Neural crest cell (in vitro differentiated cells): ENCODE measurements at regions not wholly inside any gene's neighbourhood (a gene's known extent, or its start where the extent isn't known, plus 50 kb on each side); places are given as distances from the start of the nearest gene placed in this dataset.
A peak's percentile ranks its signal among the peaks of the same experiment; 100 is the strongest.

ENCODE experiments used
- DNase-seq: peaks from one replicate; pipeline ENCODE4 v3.0.0; 2021; ENCODE audit warnings: low read depth, mixed read lengths, low spot score
- H3K27ac Mint-ChIP-seq: one replicate; pipeline ENCODE4 v1.8.0; 2021; ENCODE audit warnings: mild to moderate bottlenecking, mixed read lengths; ENCODE audit not compliant: unreplicated experiment
- H3K27me3 Mint-ChIP-seq: 2 replicates; pipeline ENCODE4 v1.8.0; 2021; ENCODE audit warnings: low read depth, mild to moderate bottlenecking, mixed read lengths
- H3K36me3 Mint-ChIP-seq: 2 replicates; pipeline ENCODE4 v1.8.0; 2021; ENCODE audit warnings: low read depth, mild to moderate bottlenecking, mixed read lengths
- H3K4me1 Mint-ChIP-seq: 2 replicates; pipeline ENCODE4 v1.8.0; 2021; ENCODE audit warnings: mixed read lengths
- H3K4me3 Mint-ChIP-seq: one replicate; pipeline ENCODE4 v1.8.0; 2021; ENCODE audit warnings: mild to moderate bottlenecking, mixed read lengths
- H3K9me3 Mint-ChIP-seq: 2 replicates; pipeline ENCODE4 v1.8.0; 2021; ENCODE audit warnings: mixed read lengths
- TF ChIP-seq, protein P1 (sequence below): fragments of 200-600 bp; sonication (generic); conservative IDR thresholded peaks from 2 replicates; pipeline ENCODE4 v1.5.0; 2021; ENCODE audit warnings: antibody characterized with exemption, mild to moderate bottlenecking

DNA sequence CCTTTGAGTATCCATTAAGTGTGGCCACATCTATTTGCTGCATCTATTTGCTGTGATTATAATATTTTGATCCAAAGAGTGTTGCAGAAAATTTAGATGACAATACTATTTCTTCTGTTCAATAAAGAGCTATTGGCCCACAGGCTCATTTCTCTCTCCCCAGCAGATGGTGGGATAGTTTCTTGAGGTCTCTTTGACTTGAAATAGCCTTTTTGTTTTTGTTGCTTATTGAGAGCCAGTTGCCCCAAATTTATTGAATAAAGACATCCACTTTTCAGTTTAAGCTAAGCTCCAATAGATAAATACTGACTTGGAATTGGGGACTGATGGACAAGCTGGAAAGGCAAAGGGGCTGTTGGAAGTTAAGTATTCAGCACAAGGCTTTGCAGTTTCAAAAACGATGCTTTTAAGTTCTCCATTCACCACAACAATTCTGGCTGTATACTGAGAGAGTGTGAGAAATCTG is 290.1 kb upstream of the MPDZ start:
- Mint-ChIP-seq H3K36me3 (no peaks in the 10 kb centered on the region), H3K27ac (no peak overlapping the region), H3K4me3 (peak overlapping the region; percentile 75), H3K27me3 (no peaks in the 10 kb centered on the region), H3K4me1 (peaks cover 24% of the 10 kb centered on the region), H3K9me3 (peaks cover 9% of the 10 kb centered on the region)
- TF ChIP-seq, protein P1, sequence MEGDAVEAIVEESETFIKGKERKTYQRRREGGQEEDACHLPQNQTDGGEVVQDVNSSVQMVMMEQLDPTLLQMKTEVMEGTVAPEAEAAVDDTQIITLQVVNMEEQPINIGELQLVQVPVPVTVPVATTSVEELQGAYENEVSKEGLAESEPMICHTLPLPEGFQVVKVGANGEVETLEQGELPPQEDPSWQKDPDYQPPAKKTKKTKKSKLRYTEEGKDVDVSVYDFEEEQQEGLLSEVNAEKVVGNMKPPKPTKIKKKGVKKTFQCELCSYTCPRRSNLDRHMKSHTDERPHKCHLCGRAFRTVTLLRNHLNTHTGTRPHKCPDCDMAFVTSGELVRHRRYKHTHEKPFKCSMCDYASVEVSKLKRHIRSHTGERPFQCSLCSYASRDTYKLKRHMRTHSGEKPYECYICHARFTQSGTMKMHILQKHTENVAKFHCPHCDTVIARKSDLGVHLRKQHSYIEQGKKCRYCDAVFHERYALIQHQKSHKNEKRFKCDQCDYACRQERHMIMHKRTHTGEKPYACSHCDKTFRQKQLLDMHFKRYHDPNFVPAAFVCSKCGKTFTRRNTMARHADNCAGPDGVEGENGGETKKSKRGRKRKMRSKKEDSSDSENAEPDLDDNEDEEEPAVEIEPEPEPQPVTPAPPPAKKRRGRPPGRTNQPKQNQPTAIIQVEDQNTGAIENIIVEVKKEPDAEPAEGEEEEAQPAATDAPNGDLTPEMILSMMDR = no peak
- no peak for DNase-seq

DNA sequence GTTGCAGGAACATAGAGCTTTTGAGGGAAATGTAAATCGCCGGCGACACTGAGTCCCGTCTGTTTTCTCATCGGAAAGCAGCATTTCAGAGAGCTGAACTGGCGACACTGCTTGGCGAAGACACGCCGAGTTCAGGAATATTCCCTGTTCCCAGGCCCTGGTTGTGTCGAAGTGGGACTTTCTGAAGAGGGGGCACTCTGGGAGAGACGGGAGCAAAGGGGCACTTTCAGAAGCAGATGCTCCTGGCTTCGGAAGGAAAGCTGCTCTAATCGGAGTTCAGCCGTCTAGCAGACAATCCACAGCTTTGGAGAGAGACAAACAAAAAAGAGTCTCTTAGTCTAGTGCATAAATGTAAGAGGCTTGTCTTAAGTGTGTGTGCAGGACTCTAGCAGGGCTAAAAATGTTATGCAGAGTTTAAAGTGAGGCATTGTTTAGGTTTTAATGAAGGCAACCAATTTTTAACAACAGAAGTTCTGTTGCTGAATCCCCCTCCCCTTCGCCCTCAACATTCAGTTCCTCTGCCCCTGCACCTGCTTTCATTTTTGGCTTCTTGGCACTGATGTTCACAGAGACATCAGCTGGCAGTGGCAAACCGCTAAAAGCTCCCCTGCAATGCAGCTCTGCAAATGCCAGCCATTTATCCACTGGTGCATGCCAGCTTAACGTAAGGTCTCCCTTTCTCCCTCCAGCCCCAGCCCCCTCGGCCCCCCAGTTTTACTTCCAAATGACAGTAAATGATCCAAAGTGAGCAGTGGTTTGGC is 289.5 kb upstream of the MPDZ start:
- Mint-ChIP-seq H3K27me3 (no peaks in the 10 kb centered on the region), H3K27ac (peak overlapping the region; percentile 91), H3K9me3 (peaks cover 3% of the 10 kb centered on the region), H3K4me3 (peak overlapping the region; percentile 75), H3K36me3 (no peaks in the 10 kb centered on the region), H3K4me1 (peaks cover 24% of the 10 kb centered on the region)
- DNase-seq = peak; percentile 2
- TF ChIP-seq, protein P1 = no peak

DNA sequence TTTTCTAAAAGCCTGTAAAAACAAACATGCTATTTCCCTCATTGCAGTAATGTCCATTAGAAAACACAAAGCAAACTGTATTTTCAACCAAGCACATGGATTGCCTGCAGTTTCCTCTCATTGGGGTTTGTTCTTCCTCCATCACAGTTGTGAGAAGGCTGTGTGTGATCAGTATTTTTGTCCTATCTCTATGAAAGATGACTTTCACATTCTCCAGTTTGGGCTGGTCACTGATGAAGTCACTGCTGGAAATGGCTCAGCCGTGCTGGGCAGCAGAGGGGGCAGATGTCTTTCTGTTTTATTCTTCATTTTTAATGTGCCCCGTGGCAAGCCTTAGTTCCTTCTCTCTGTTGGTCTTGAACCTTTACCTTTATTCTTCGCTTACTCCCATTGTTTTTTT is 288.9 kb upstream of the MPDZ start:
- no peaks in the 10 kb centered on the region for H3K36me3 Mint-ChIP-seq
- no peaks in the 10 kb centered on the region for H3K9me3 Mint-ChIP-seq
- peak; percentile 2 for DNase-seq
- peak overlapping the region; percentile 75 for H3K4me3 Mint-ChIP-seq
- TF ChIP-seq, protein P1 = no peak
- H3K27ac Mint-ChIP-seq = peak overlapping the region; percentile 91
- peaks cover 24% of the 10 kb centered on the region for H3K4me1 Mint-ChIP-seq
- no peaks in the 10 kb centered on the region for H3K27me3 Mint-ChIP-seq

DNA sequence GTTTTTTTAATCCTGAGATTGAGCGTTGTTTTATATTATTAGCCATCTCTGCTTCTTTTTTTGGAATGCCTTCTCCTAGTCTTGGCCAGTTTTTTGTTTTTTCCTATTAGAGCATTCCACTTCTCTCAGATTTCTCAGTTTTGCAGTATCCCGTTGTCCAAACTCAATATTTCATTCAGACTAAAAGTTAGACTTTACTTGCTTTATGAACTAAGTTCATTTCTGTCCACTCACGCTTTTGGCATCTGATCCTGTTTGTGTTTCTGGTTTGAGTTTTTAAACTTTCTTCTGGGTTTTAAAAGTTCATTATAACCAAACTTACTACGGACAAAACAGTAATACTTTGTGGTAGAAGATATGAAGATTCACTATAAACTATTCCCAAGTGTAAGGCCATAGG is 288.3 kb upstream of the MPDZ start:
- no peaks in the 10 kb centered on the region for H3K9me3 Mint-ChIP-seq

DNA sequence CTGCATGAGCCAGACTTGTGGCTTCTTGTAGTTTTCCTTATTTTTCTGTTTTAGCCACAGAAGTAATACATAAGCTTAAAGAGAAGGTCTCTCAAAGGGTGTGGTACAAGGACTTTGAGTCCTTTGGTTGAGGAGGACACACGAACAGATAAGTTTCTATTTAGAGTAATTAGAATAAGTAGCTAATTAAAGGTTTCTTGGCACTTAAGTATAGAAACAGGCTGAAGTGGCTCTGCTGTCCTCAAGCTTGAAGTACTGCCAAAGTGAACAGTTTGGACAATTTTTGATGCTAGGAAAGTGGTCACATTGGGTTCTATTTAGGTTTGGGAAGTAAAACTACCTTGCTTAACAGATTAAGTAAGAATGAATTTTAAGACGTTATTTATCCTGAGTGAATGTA is 278.3 kb upstream of the MPDZ start:
- DNase-seq = no peak
- Mint-ChIP-seq H3K4me1 (peaks cover 19% of the 10 kb centered on the region), H3K4me3 (no peak overlapping the region), H3K27ac (no peak overlapping the region), H3K9me3 (no peaks in the 10 kb centered on the region), H3K36me3 (no peaks in the 10 kb centered on the region), H3K27me3 (no peaks in the 10 kb centered on the region)
- TF ChIP-seq, protein P1 = no peak

More for the DNA sequence above, 288.3 kb upstream of the MPDZ start:
- no peaks in the 10 kb centered on the region for H3K27me3 Mint-ChIP-seq
- no peaks in the 10 kb centered on the region for H3K36me3 Mint-ChIP-seq
- TF ChIP-seq, protein P1 = no peak
- DNase-seq = no peak
- no peak overlapping the region for H3K27ac Mint-ChIP-seq
- no peak overlapping the region for H3K4me3 Mint-ChIP-seq
- peaks cover 27% of the 10 kb centered on the region for H3K4me1 Mint-ChIP-seq
